Astrocyte (in vitro differentiated cells and primary cell): ENCODE measurements at regions not wholly inside any gene's neighbourhood (a gene's known extent, or its start where the extent isn't known, plus 50 kb on each side); places are given as distances from the start of the nearest gene placed in this dataset.
"Not testable (repeated sequence)": the region's sequence is repeated elsewhere in the genome, so short reads cannot be mapped to it uniquely, and the experiment has no call there.

ENCODE experiments used
- DNase-seq: peaks from one replicate; pipeline ENCODE4 v3.0.0-alpha.2; 2010; ENCODE audit warnings: low read depth
- FAIRE-seq: peaks from 2 replicates; lab custom pipeline; 2011; peaks lifted over from hg19 to GRCh38; lab: Jason Lieb, UNC
- H2AFZ ChIP-seq: 2 replicates; pipeline ENCODE4 v1.6.0; 2012; ENCODE audit warnings: low read depth, low read length, inconsistent platforms
- H3K27ac ChIP-seq: 2 replicates; pipeline ENCODE4 v1.5.1; 2011; ENCODE audit warnings: low read depth, low read length, inconsistent platforms
- H3K27me3 ChIP-seq: 2 replicates; pipeline ENCODE4 v1.6.0; 2011; ENCODE audit warnings: low read length, inconsistent platforms; ENCODE audit not compliant: insufficient read depth
- H3K36me3 ChIP-seq: 2 replicates; pipeline ENCODE4 v1.5.1; 2011; ENCODE audit warnings: low read length, inconsistent platforms; ENCODE audit not compliant: insufficient read depth
- H3K4me1 ChIP-seq: 2 replicates; pipeline ENCODE4 v1.5.1; 2011; ENCODE audit warnings: low read length, inconsistent platforms; ENCODE audit not compliant: insufficient read depth
- H3K4me2 ChIP-seq: 2 replicates; pipeline ENCODE4 v1.6.0; 2012; ENCODE audit warnings: low read length, inconsistent platforms
- H3K4me3 ChIP-seq: 2 replicates; pipeline ENCODE4 v1.5.1; 2011; ENCODE audit warnings: low read depth, mild to moderate bottlenecking, low read length, inconsistent platforms; ENCODE audit not compliant: insufficient read depth
- H3K79me2 ChIP-seq: 2 replicates; pipeline ENCODE4 v1.6.0; 2012; ENCODE audit warnings: mild to moderate bottlenecking, low read length, inconsistent platforms; ENCODE audit not compliant: insufficient read depth
- H3K9ac ChIP-seq: 2 replicates; pipeline ENCODE4 v1.6.0; 2012; ENCODE audit warnings: mild to moderate bottlenecking, low read length, inconsistent platforms
- H3K9me3 ChIP-seq: 2 replicates; pipeline ENCODE4 v1.5.1; 2012; ENCODE audit warnings: low read depth, mild to moderate bottlenecking, low read length, inconsistent platforms; ENCODE audit not compliant: insufficient read depth
- H4K20me1 ChIP-seq: 2 replicates; pipeline ENCODE4 v1.6.0; 2012; ENCODE audit warnings: low read length, inconsistent platforms; ENCODE audit not compliant: insufficient read depth
- H3K27ac Mint-ChIP-seq: one replicate; pipeline ENCODE4 v1.8.0; 2021; ENCODE audit warnings: mild to moderate bottlenecking, mixed read lengths; ENCODE audit not compliant: unreplicated experiment
- H3K27me3 Mint-ChIP-seq: one replicate; pipeline ENCODE4 v1.8.0; 2021; ENCODE audit warnings: low read depth, mixed read lengths; ENCODE audit not compliant: unreplicated experiment
- H3K36me3 Mint-ChIP-seq: one replicate; pipeline ENCODE4 v1.8.0; 2021; ENCODE audit warnings: low read depth, mixed read lengths; ENCODE audit not compliant: unreplicated experiment
- H3K4me1 Mint-ChIP-seq: one replicate; pipeline ENCODE4 v1.8.0; 2021; ENCODE audit warnings: low read depth, mixed read lengths; ENCODE audit not compliant: unreplicated experiment
- H3K4me3 Mint-ChIP-seq: one replicate; pipeline ENCODE4 v1.8.0; 2021; ENCODE audit warnings: mild to moderate bottlenecking, moderate library complexity, mixed read lengths; ENCODE audit not compliant: unreplicated experiment
- H3K9me3 Mint-ChIP-seq: one replicate; pipeline ENCODE4 v1.8.0; 2021; ENCODE audit warnings: mild to moderate bottlenecking, mixed read lengths; ENCODE audit not compliant: unreplicated experiment
- CTCF ChIP-seq: IDR thresholded peaks from 2 replicates; pipeline ENCODE4 v1.5.1; 2011; ENCODE audit warnings: low read depth, mild to moderate bottlenecking, inconsistent platforms, low read length, moderate library complexity; ENCODE audit not compliant: insufficient read depth
- EZH2 ChIP-seq: IDR thresholded peaks from 2 replicates; pipeline ENCODE4 v1.6.1; 2012; ENCODE audit warnings: mild to moderate bottlenecking, low read length, inconsistent platforms; ENCODE audit not compliant: insufficient read depth

GRCh38 chr12:23139026-23139425 lies 514.1 kb downstream of the ETNK1 start:
- DNase-seq (peak; percentile 64), FAIRE-seq (no peak)
- no peak overlapping the region for H3K4me3 ChIP-seq
- no peak overlapping the region for H3K4me2 ChIP-seq
- Mint-ChIP-seq H3K36me3 (no peaks in the 10 kb centered on the region), H3K4me1 (no peaks in the 10 kb centered on the region), H3K27me3 (no peaks in the 10 kb centered on the region), H3K27ac (no peak overlapping the region), H3K4me3 (no peak overlapping the region), H3K9me3 (no peaks in the 10 kb centered on the region)
- H3K9me3 ChIP-seq: no peaks in the 10 kb centered on the region
- no peak overlapping the region for H3K9ac ChIP-seq
- no peaks in the 10 kb centered on the region for H3K4me1 ChIP-seq
- peaks cover 2% of the 10 kb centered on the region for H3K27me3 ChIP-seq
- peak overlapping the region; percentile 49 for H2AFZ ChIP-seq
- peak overlapping the region; percentile 37 for H3K27ac ChIP-seq
- no peaks in the 10 kb centered on the region for H3K36me3 ChIP-seq
- H4K20me1 ChIP-seq: no peaks in the 10 kb centered on the region
- TF ChIP-seq EZH2: no peak
- TF ChIP-seq CTCF: no peak
- H3K79me2 ChIP-seq: no peaks in the 10 kb centered on the region

GRCh38 chr12:23140710-23141109 lies 515.7 kb downstream of the ETNK1 start:
- TF ChIP-seq EZH2 (no peak), CTCF (no peak)
- Mint-ChIP-seq H3K27me3 (no peaks in the 10 kb centered on the region), H3K4me3 (no peak overlapping the region), H3K27ac (no peak overlapping the region), H3K4me1 (no peaks in the 10 kb centered on the region), H3K9me3 (peaks cover 13% of the 10 kb centered on the region), H3K36me3 (peaks cover 2% of the 10 kb centered on the region)
- H3K36me3 ChIP-seq: no peaks in the 10 kb centered on the region
- H3K79me2 ChIP-seq: no peaks in the 10 kb centered on the region
- no peak for FAIRE-seq
- DNase-seq: peak; percentile 95
- no peak overlapping the region for H3K4me3 ChIP-seq
- H3K27ac ChIP-seq: no peak overlapping the region
- H3K9ac ChIP-seq: no peak overlapping the region
- no peaks in the 10 kb centered on the region for H3K4me1 ChIP-seq
- no peak overlapping the region for H3K4me2 ChIP-seq
- no peaks in the 10 kb centered on the region for H3K9me3 ChIP-seq
- no peaks in the 10 kb centered on the region for H4K20me1 ChIP-seq
- H2AFZ ChIP-seq: no peak overlapping the region
- no peaks in the 10 kb centered on the region for H3K27me3 ChIP-seq

GRCh38 chr12:23141335-23141734 lies 516.4 kb downstream of the ETNK1 start:
- peaks cover 16% of the 10 kb centered on the region for H3K9me3 Mint-ChIP-seq
- H3K4me1 ChIP-seq: no peaks in the 10 kb centered on the region
- H3K27me3 ChIP-seq: no peaks in the 10 kb centered on the region
- H3K36me3 ChIP-seq: no peaks in the 10 kb centered on the region
- H3K9ac ChIP-seq: no peak overlapping the region
- no peak overlapping the region for H3K27ac Mint-ChIP-seq
- H3K4me2 ChIP-seq: no peak overlapping the region
- no peak for FAIRE-seq
- no peaks in the 10 kb centered on the region for H4K20me1 ChIP-seq
- peaks cover 3% of the 10 kb centered on the region for H3K36me3 Mint-ChIP-seq
- H3K4me1 Mint-ChIP-seq: no peaks in the 10 kb centered on the region
- H3K4me3 ChIP-seq: no peak overlapping the region
- no peak for TF ChIP-seq CTCF
- TF ChIP-seq EZH2: no peak
- DNase-seq: no peak
- no peak overlapping the region for H2AFZ ChIP-seq
- no peaks in the 10 kb centered on the region for H3K27me3 Mint-ChIP-seq
- no peaks in the 10 kb centered on the region for H3K9me3 ChIP-seq
- H3K79me2 ChIP-seq: no peaks in the 10 kb centered on the region
- H3K27ac ChIP-seq: no peak overlapping the region
- H3K4me3 Mint-ChIP-seq: no peak overlapping the region

GRCh38 chr12:23146070-23146469 lies 521.1 kb downstream of the ETNK1 start:
- H3K79me2 ChIP-seq, H3K27ac ChIP-seq, H2AFZ ChIP-seq, H3K27ac Mint-ChIP-seq, H3K27me3 Mint-ChIP-seq, H3K9me3 ChIP-seq, H3K36me3 Mint-ChIP-seq, H3K4me3 Mint-ChIP-seq, H3K4me2 ChIP-seq, H3K36me3 ChIP-seq, FAIRE-seq, H3K4me3 ChIP-seq, H3K27me3 ChIP-seq, H4K20me1 ChIP-seq, DNase-seq, H3K4me1 ChIP-seq, H3K4me1 Mint-ChIP-seq, H3K9ac ChIP-seq: not testable (repeated sequence)
- H3K9me3 Mint-ChIP-seq: peaks cover 24% of the 10 kb centered on the region
